T47D (cell line): ENCODE measurements at regions not wholly inside any gene's neighbourhood (a gene's known extent, or its start where the extent isn't known, plus 50 kb on each side); places are given as distances from the start of the nearest gene placed in this dataset.
"Not testable (repeated sequence)": the region's sequence is repeated elsewhere in the genome, so short reads cannot be mapped to it uniquely, and the experiment has no call there.

ENCODE experiments used
- DNase-seq, 2 experiments: peaks; one replicate each; pipeline versions ENCODE4 v3.0.0 to v3.0.0-alpha.2; 2011 to 2012; ENCODE audit warnings: low read depth in 1 of 2, low spot score in 1 of 2
- JUND ChIP-seq: IDR thresholded peaks from 2 replicates; pipeline ENCODE4 v1.6.1; 2012; ENCODE audit warnings: low read depth
- in situ Hi-C: cut with HindIII; loops from 2 replicates; pipeline ENCODE4 v1.10.0; 2016; ENCODE audit warnings: low sequenced_read_pairs, low pct_unique_long_range_greater_than_20kb

- DNase-seq = peak in 1 of 2 experiments; percentile 58
- in situ Hi-C loops = not testable (repeated sequence)
- TF ChIP-seq JUND = 0 out of 2 replicates have a peak, but pooled peaks have one; percentile 25
Measured at GRCh38 chr7:81453770-81454169, 316.1 kb downstream of the HGF start.

DNA sequence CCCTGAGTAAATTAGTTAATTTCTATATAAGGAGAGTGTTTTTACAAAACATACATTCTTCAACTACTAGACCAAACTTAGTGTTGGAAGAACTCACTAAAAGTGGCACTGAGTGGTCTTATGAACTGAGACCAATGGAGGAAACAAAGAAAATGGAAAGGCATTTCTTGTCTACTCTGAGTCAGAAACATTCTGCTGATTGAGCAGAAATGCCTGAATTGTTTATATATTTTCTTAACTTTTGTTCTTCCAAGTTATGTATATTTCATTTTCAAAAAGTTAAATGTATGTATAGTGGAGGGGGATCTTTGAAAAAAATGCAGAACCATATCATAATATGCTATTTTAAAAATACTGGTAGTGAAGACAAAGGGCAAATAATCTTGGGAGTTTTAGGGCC, 320.7 kb downstream of the HGF start:
- no peak for TF ChIP-seq JUND
- in situ Hi-C loops = no loop called here
- DNase-seq = no peak

DNA sequence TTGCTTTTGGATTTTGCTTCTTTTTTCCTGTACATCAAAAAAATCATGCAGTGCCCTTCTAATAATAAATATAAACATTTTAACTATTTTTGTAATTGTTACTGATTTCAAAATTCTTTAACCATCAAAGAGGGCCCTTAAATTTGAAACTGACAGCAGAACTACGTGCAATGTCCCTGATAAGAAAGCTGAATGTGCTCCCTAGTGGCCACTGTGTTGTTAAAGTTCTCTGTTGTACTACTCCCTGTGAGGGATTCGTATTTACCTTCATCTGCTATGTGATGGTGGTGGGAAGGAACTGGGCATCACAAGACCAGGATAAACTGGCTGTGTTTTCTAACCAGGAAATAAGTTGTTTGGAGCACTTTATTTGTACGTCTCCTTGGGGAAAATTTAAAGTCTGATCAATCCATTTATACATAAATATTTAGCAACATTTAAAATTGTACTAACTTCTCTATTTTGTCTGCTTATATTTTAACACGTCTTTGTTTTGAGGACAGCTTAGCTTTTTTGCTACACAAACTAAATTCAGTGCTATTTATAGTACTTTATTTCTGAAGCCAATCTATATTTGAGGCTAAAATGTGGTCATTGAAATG, 322.4 kb downstream of the HGF start:
- in situ Hi-C loops = no loop called here
- DNase-seq = peak; percentile 43 to 85
- TF ChIP-seq JUND = no peak

DNA sequence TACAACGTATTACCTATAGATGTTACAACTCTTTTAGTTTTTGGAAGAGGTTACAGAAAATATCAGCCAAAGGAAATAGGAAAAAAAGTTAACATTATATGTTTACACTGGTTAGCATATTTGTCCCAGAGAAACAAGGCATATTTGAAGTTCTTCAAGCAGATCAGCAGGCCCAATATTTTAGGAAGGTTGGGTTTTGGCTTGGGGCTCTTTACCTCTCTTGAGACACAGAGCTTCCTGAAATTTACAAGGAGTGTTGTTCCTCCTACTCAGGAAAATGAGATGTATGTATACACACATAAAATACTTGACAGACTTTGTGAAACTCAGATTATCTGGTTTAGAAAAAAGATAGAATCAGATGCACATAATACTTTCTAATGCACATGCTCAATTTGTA, 323.6 kb downstream of the HGF start:
- DNase-seq = peak in 1 of 2 experiments; percentile 64
- TF ChIP-seq JUND = no peak
- in situ Hi-C loops = no loop called here

DNA sequence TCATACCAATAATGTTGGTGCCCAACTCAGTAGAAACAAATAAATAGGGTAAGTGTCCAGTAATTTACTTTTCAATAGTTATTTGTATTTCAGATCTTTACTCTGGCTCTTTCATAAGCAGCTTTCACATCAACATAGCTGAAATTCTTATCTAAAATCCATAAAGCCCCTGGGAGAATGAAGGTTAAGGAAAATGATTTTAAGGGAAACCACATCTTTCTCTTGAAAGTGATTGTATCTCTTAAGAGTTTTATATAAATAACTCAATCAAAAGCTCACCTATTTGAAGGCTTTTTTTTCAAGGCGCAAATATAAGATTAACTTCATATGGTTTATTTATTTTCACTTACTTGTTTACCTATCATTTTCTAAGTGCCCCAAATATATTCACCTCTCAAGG, 324.4 kb downstream of the HGF start:
- no peak for DNase-seq
- in situ Hi-C loops = no loop called here
- TF ChIP-seq JUND = no peak

GRCh38 chr7:81441750-81442149, 328.1 kb downstream of the HGF start:
- in situ Hi-C loops = no loop called here
- no peak for DNase-seq
- no peak for TF ChIP-seq JUND

- in situ Hi-C loops = no loop called here
- no peak for TF ChIP-seq JUND
Measured at GRCh38 chr7:81439591-81439990, 330.3 kb downstream of the HGF start.

GRCh38 chr7:81437160-81437559, 332.7 kb downstream of the HGF start:
- DNase-seq, in situ Hi-C loops: not testable (repeated sequence)

More at GRCh38 chr7:81439591-81439990, 330.3 kb downstream of the HGF start:
- DNase-seq = no peak

- no peak for TF ChIP-seq JUND
- in situ Hi-C loops = no loop called here
Measured at GRCh38 chr7:81433692-81434331, 336.0 kb downstream of the HGF start.

GRCh38 chr7:81433206-81433605, 336.6 kb downstream of the HGF start:
- no peak for DNase-seq
- TF ChIP-seq JUND = no peak
- in situ Hi-C loops = no loop called here

More at GRCh38 chr7:81433692-81434331, 336.0 kb downstream of the HGF start:
- DNase-seq = no peak

GRCh38 chr7:81430761-81431160, 339.1 kb downstream of the HGF start:
- TF ChIP-seq JUND = no peak
- in situ Hi-C loops = no loop called here
- DNase-seq = no peak

- DNase-seq = no peak
- in situ Hi-C loops = no loop called here
- TF ChIP-seq JUND = no peak
Measured at GRCh38 chr7:81430150-81430549, 339.7 kb downstream of the HGF start.

GRCh38 chr7:81427461-81427860, 342.4 kb downstream of the HGF start:
- in situ Hi-C loops = no loop called here
- TF ChIP-seq JUND = no peak

More at GRCh38 chr7:81427461-81427860, 342.4 kb downstream of the HGF start:
- no peak for DNase-seq
